ENCODE measurements at regions not wholly inside any gene's neighbourhood (a gene's known extent, or its start where the extent isn't known, plus 50 kb on each side); places are given as distances from the start of the nearest gene placed in this dataset.
A peak's percentile ranks its signal among the peaks of the same experiment; 100 is the strongest.
"Not testable (repeated sequence)": the region's sequence is repeated elsewhere in the genome, so short reads cannot be mapped to it uniquely, and the experiment has no call there.

DNA sequence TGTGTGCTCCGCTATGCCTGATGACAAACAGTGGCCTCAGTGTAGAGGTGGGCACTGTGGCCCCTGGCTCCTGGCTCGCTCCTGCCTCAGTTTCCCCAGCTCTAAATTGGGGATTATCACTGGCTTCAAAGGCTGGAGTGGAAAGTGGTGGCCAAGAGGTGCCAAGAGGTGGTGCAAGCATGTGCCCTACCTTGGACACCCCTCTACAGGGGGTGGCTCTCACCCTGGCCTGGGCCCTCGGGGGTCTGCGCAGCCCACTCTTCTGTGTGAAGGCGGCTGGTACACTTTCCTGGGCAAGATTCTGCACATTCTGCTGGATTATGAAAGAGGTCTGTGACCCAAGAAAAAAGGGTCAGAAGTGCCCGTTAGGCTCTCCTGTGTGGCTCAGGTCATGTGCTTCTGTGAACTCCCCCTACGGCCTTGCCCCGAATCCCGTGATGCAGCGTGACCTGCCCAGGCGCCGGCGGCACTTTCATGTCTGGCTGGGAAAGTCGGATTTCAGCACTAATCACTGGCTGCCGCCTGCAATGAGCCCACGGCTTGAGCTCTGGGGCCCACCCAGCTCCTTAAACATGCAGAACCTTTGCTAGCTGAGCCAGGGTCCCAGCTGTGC, 57.3 kb upstream of the SPN start (continued):
- TF ChIP-seq ZFX (CRISPR knock-in tag; IDR thresholded peaks at IDR 0.05; ENCODE audit: low read depth) (peak; percentile 38; the same call in 1 of the 2 replicates), NRL (CRISPR knock-in tag; IDR thresholded peaks at IDR 0.05; ENCODE audit: borderline replicate concordance) (0 out of 2 replicates have a peak, but pooled peaks have one; percentile 54), ARNTL (CRISPR knock-in tag; IDR thresholded peaks at IDR 0.05) (peak; percentile 73), ZSCAN25 (CRISPR knock-in tag; IDR thresholded peaks at IDR 0.05) (peak; percentile 79; the same call in 1 of the 2 replicates), NFKBIZ (CRISPR knock-in tag; IDR thresholded peaks at IDR 0.05) (0 out of 2 replicates have a peak, but pooled peaks have one; percentile 44), LCORL (CRISPR knock-in tag; IDR thresholded peaks at IDR 0.05) (peak; percentile 70; the same call in 1 of the 2 replicates), NR2F6 (IDR thresholded peaks at IDR 0.05) (peak; percentile 96), NR2F6 (CRISPR knock-in tag; IDR thresholded peaks at IDR 0.05) (peak; percentile 98), PHF8 (CRISPR knock-in tag; IDR thresholded peaks at IDR 0.05) (0 out of 2 replicates have a peak, but pooled peaks have one; percentile 32), ZNF263 (CRISPR knock-in tag; IDR thresholded peaks at IDR 0.05) (0 out of 2 replicates have a peak, but pooled peaks have one; percentile 42), KLF16 (CRISPR knock-in tag; IDR thresholded peaks at IDR 0.05) (peak in 1 of 2 experiments; percentile 86; a peak in 2 of 4 replicates)
- TF ChIP-seq, protein P1, sequence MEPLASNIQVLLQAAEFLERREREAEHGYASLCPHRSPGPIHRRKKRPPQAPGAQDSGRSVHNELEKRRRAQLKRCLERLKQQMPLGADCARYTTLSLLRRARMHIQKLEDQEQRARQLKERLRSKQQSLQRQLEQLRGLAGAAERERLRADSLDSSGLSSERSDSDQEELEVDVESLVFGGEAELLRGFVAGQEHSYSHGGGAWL (CRISPR knock-in tag; IDR thresholded peaks at IDR 0.05), result peak; percentile 62; the same call in 1 of the 2 replicates
- TF ChIP-seq, protein P2, sequence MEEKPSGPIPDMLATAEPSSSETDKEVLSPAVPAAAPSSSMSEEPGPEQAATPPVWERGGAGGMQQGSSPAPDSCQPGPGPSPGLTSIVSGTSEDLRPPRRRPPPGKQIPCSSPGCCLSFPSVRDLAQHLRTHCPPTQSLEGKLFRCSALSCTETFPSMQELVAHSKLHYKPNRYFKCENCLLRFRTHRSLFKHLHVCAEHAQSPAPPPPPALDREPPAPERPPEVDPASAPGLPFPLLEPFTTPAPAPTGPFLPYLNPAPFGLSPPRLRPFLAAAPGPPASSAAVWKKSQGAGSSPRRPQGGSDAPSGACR (CRISPR knock-in tag; IDR thresholded peaks at IDR 0.05), result 0 out of 2 replicates have a peak, but pooled peaks have one; percentile 60
- TF ChIP-seq, protein P3, sequence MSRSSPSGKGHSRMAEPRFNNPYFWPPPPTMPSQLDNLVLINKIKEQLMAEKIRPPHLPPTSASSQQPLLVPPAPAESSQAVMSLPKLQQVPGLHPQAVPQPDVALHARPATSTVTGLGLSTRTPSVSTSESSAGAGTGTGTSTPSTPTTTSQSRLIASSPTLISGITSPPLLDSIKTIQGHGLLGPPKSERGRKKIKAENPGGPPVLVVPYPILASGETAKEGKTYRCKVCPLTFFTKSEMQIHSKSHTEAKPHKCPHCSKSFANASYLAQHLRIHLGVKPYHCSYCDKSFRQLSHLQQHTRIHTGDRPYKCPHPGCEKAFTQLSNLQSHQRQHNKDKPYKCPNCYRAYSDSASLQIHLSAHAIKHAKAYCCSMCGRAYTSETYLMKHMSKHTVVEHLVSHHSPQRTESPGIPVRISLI (CRISPR knock-in tag; IDR thresholded peaks at IDR 0.05; ENCODE audit: borderline replicate concordance), result peak; percentile 68; the same call in 1 of the 2 replicates
- TF ChIP-seq LCORL (IDR thresholded peaks at IDR 0.05), result not testable (repeated sequence)
- TF ChIP-seq, protein P4, sequence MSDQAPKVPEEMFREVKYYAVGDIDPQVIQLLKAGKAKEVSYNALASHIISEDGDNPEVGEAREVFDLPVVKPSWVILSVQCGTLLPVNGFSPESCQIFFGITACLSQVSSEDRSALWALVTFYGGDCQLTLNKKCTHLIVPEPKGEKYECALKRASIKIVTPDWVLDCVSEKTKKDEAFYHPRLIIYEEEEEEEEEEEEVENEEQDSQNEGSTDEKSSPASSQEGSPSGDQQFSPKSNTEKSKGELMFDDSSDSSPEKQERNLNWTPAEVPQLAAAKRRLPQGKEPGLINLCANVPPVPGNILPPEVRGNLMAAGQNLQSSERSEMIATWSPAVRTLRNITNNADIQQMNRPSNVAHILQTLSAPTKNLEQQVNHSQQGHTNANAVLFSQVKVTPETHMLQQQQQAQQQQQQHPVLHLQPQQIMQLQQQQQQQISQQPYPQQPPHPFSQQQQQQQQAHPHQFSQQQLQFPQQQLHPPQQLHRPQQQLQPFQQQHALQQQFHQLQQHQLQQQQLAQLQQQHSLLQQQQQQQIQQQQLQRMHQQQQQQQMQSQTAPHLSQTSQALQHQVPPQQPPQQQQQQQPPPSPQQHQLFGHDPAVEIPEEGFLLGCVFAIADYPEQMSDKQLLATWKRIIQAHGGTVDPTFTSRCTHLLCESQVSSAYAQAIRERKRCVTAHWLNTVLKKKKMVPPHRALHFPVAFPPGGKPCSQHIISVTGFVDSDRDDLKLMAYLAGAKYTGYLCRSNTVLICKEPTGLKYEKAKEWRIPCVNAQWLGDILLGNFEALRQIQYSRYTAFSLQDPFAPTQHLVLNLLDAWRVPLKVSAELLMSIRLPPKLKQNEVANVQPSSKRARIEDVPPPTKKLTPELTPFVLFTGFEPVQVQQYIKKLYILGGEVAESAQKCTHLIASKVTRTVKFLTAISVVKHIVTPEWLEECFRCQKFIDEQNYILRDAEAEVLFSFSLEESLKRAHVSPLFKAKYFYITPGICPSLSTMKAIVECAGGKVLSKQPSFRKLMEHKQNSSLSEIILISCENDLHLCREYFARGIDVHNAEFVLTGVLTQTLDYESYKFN (CRISPR knock-in tag; conservative IDR thresholded peaks at IDR 0.05), result peak; percentile 79
- TF ChIP-seq, protein P5, sequence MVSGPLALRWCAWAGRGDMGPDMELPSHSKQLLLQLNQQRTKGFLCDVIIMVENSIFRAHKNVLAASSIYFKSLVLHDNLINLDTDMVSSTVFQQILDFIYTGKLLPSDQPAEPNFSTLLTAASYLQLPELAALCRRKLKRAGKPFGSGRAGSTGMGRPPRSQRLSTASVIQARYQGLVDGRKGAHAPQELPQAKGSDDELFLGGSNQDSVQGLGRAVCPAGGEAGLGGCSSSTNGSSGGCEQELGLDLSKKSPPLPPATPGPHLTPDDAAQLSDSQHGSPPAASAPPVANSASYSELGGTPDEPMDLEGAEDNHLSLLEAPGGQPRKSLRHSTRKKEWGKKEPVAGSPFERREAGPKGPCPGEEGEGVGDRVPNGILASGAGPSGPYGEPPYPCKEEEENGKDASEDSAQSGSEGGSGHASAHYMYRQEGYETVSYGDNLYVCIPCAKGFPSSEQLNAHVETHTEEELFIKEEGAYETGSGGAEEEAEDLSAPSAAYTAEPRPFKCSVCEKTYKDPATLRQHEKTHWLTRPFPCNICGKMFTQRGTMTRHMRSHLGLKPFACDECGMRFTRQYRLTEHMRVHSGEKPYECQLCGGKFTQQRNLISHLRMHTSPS (CRISPR knock-in tag; IDR thresholded peaks at IDR 0.05; ENCODE audit: low read depth), result peak; percentile 77
- TF ChIP-seq, protein P6, sequence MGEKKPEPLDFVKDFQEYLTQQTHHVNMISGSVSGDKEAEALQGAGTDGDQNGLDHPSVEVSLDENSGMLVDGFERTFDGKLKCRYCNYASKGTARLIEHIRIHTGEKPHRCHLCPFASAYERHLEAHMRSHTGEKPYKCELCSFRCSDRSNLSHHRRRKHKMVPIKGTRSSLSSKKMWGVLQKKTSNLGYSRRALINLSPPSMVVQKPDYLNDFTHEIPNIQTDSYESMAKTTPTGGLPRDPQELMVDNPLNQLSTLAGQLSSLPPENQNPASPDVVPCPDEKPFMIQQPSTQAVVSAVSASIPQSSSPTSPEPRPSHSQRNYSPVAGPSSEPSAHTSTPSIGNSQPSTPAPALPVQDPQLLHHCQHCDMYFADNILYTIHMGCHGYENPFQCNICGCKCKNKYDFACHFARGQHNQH (CRISPR knock-in tag; IDR thresholded peaks at IDR 0.05), result peak; percentile 62; the same call in 1 of the 2 replicates
- TF ChIP-seq, protein P7, sequence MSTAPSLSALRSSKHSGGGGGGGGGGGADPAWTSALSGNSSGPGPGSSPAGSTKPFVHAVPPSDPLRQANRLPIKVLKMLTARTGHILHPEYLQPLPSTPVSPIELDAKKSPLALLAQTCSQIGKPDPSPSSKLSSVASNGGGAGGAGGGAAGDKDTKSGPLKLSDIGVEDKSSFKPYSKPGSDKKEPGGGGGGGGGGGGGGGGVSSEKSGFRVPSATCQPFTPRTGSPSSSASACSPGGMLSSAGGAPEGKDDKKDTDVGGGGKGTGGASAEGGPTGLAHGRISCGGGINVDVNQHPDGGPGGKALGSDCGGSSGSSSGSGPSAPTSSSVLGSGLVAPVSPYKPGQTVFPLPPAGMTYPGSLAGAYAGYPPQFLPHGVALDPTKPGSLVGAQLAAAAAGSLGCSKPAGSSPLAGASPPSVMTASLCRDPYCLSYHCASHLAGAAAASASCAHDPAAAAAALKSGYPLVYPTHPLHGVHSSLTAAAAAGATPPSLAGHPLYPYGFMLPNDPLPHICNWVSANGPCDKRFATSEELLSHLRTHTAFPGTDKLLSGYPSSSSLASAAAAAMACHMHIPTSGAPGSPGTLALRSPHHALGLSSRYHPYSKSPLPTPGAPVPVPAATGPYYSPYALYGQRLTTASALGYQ (CRISPR knock-in tag; IDR thresholded peaks at IDR 0.05), result peak; percentile 77; the same call in 1 of the 2 replicates

Measured in HepG2 (cell line).